ENCODE measurements at regions not wholly inside any gene's neighbourhood (a gene's known extent, or its start where the extent isn't known, plus 50 kb on each side); places are given as distances from the start of the nearest gene placed in this dataset.

GRCh38 chr13:104975272-104975671 is 1560.2 kb downstream of the EFNB2 start:
- no peaks in the 10 kb centered on the region for H3K36me3 ChIP-seq (ENCODE audit: control insufficient read depth, insufficient read depth, low read length)
- no peak overlapping the region for H3K9ac ChIP-seq (ENCODE audit: low read length)
- no peak overlapping the region for H3K4me3 ChIP-seq (ENCODE audit: low read length)
- no peaks in the 10 kb centered on the region for H3K4me1 ChIP-seq (ENCODE audit: control insufficient read depth, insufficient read depth, low read length)
- H3K27me3 ChIP-seq (ENCODE audit: control insufficient read depth, insufficient read depth, low read length) = no peaks in the 10 kb centered on the region
- H3K9me3 ChIP-seq (ENCODE audit: control insufficient read depth, low read length) = no peaks in the 10 kb centered on the region

GRCh38 chr13:104968876-104969275 is 1566.6 kb downstream of the EFNB2 start:
- Histone ChIP-seq H3K36me3 (ENCODE audit: control insufficient read depth, insufficient read depth, low read length) (no peaks in the 10 kb centered on the region), H3K27me3 (ENCODE audit: control insufficient read depth, insufficient read depth, low read length) (no peaks in the 10 kb centered on the region), H3K4me3 (ENCODE audit: low read length) (no peak overlapping the region), H3K4me1 (ENCODE audit: control insufficient read depth, insufficient read depth, low read length) (no peaks in the 10 kb centered on the region), H3K9me3 (ENCODE audit: control insufficient read depth, low read length) (no peaks in the 10 kb centered on the region), H3K9ac (ENCODE audit: low read length) (no peak overlapping the region)

GRCh38 chr13:104967836-104968630 is 1567.4 kb downstream of the EFNB2 start:
- no peaks in the 10 kb centered on the region for H3K4me1 ChIP-seq (ENCODE audit: control insufficient read depth, insufficient read depth, low read length)
- no peaks in the 10 kb centered on the region for H3K36me3 ChIP-seq (ENCODE audit: control insufficient read depth, insufficient read depth, low read length)
- H3K9me3 ChIP-seq (ENCODE audit: control insufficient read depth, low read length) = no peaks in the 10 kb centered on the region
- H3K27me3 ChIP-seq (ENCODE audit: control insufficient read depth, insufficient read depth, low read length) = no peaks in the 10 kb centered on the region
- H3K9ac ChIP-seq (ENCODE audit: low read length) = no peak overlapping the region
- H3K4me3 ChIP-seq (ENCODE audit: low read length) = no peak overlapping the region

GRCh38 chr13:104967376-104967775 is 1568.1 kb downstream of the EFNB2 start:
- Histone ChIP-seq H3K9ac (ENCODE audit: low read length) (no peak overlapping the region), H3K4me1 (ENCODE audit: control insufficient read depth, insufficient read depth, low read length) (no peaks in the 10 kb centered on the region), H3K36me3 (ENCODE audit: control insufficient read depth, insufficient read depth, low read length) (no peaks in the 10 kb centered on the region), H3K9me3 (ENCODE audit: control insufficient read depth, low read length) (no peaks in the 10 kb centered on the region), H3K27me3 (ENCODE audit: control insufficient read depth, insufficient read depth, low read length) (no peaks in the 10 kb centered on the region), H3K4me3 (ENCODE audit: low read length) (no peak overlapping the region)

- no peaks in the 10 kb centered on the region for H3K4me1 ChIP-seq (ENCODE audit: control insufficient read depth, insufficient read depth, low read length)
- no peaks in the 10 kb centered on the region for H3K36me3 ChIP-seq (ENCODE audit: control insufficient read depth, insufficient read depth, low read length)
- H3K27me3 ChIP-seq (ENCODE audit: control insufficient read depth, insufficient read depth, low read length) = no peaks in the 10 kb centered on the region
- no peak overlapping the region for H3K4me3 ChIP-seq (ENCODE audit: low read length)
- H3K9ac ChIP-seq (ENCODE audit: low read length) = no peak overlapping the region
- H3K9me3 ChIP-seq (ENCODE audit: control insufficient read depth, low read length) = no peaks in the 10 kb centered on the region
These were observed 1573.1 kb downstream of the EFNB2 start for GRCh38 chr13:104962411-104962810.

- no peaks in the 10 kb centered on the region for H3K27me3 ChIP-seq (ENCODE audit: control insufficient read depth, insufficient read depth, low read length)
- no peaks in the 10 kb centered on the region for H3K4me1 ChIP-seq (ENCODE audit: control insufficient read depth, insufficient read depth, low read length)
- H3K9me3 ChIP-seq (ENCODE audit: control insufficient read depth, low read length) = no peaks in the 10 kb centered on the region
- no peaks in the 10 kb centered on the region for H3K36me3 ChIP-seq (ENCODE audit: control insufficient read depth, insufficient read depth, low read length)
- H3K9ac ChIP-seq (ENCODE audit: low read length) = no peak overlapping the region
- H3K4me3 ChIP-seq (ENCODE audit: low read length) = no peak overlapping the region
These were observed 1574.2 kb downstream of the EFNB2 start for GRCh38 chr13:104961246-104961645.

- Histone ChIP-seq H3K9me3 (ENCODE audit: control insufficient read depth, low read length) (no peaks in the 10 kb centered on the region), H3K27me3 (ENCODE audit: control insufficient read depth, insufficient read depth, low read length) (no peaks in the 10 kb centered on the region)
These were observed 1581.3 kb downstream of the EFNB2 start for GRCh38 chr13:104954210-104954609.

GRCh38 chr13:104953588-104953987 is 1581.9 kb downstream of the EFNB2 start:
- H3K36me3 ChIP-seq (ENCODE audit: control insufficient read depth, insufficient read depth, low read length) = no peaks in the 10 kb centered on the region
- no peaks in the 10 kb centered on the region for H3K27me3 ChIP-seq (ENCODE audit: control insufficient read depth, insufficient read depth, low read length)
- H3K9ac ChIP-seq (ENCODE audit: low read length) = no peak overlapping the region
- no peaks in the 10 kb centered on the region for H3K9me3 ChIP-seq (ENCODE audit: control insufficient read depth, low read length)
- H3K4me1 ChIP-seq (ENCODE audit: control insufficient read depth, insufficient read depth, low read length) = no peaks in the 10 kb centered on the region
- no peak overlapping the region for H3K4me3 ChIP-seq (ENCODE audit: low read length)

More at GRCh38 chr13:104954210-104954609, 1581.3 kb downstream of the EFNB2 start:
- Histone ChIP-seq H3K4me3 (ENCODE audit: low read length) (no peak overlapping the region), H3K36me3 (ENCODE audit: control insufficient read depth, insufficient read depth, low read length) (no peaks in the 10 kb centered on the region), H3K4me1 (ENCODE audit: control insufficient read depth, insufficient read depth, low read length) (no peaks in the 10 kb centered on the region), H3K9ac (ENCODE audit: low read length) (no peak overlapping the region)

GRCh38 chr13:104949840-104950740 is 1585.4 kb downstream of the EFNB2 start:
- Histone ChIP-seq H3K4me3 (ENCODE audit: low read length) (no peak overlapping the region), H3K36me3 (ENCODE audit: control insufficient read depth, insufficient read depth, low read length) (no peaks in the 10 kb centered on the region), H3K9me3 (ENCODE audit: control insufficient read depth, low read length) (no peaks in the 10 kb centered on the region), H3K27me3 (ENCODE audit: control insufficient read depth, insufficient read depth, low read length) (no peaks in the 10 kb centered on the region), H3K9ac (ENCODE audit: low read length) (no peak overlapping the region), H3K4me1 (ENCODE audit: control insufficient read depth, insufficient read depth, low read length) (no peaks in the 10 kb centered on the region)

- no peaks in the 10 kb centered on the region for H3K27me3 ChIP-seq (ENCODE audit: control insufficient read depth, insufficient read depth, low read length)
- no peak overlapping the region for H3K4me3 ChIP-seq (ENCODE audit: low read length)
- H3K36me3 ChIP-seq (ENCODE audit: control insufficient read depth, insufficient read depth, low read length) = no peaks in the 10 kb centered on the region
- H3K4me1 ChIP-seq (ENCODE audit: control insufficient read depth, insufficient read depth, low read length) = no peaks in the 10 kb centered on the region
- no peak overlapping the region for H3K9ac ChIP-seq (ENCODE audit: low read length)
- H3K9me3 ChIP-seq (ENCODE audit: control insufficient read depth, low read length) = no peaks in the 10 kb centered on the region
These were observed 1591.3 kb downstream of the EFNB2 start for GRCh38 chr13:104944176-104944575.

GRCh38 chr13:104943331-104943730 is 1592.1 kb downstream of the EFNB2 start:
- H3K9ac ChIP-seq (ENCODE audit: low read length) = no peak overlapping the region
- H3K4me3 ChIP-seq (ENCODE audit: low read length) = no peak overlapping the region
- no peaks in the 10 kb centered on the region for H3K27me3 ChIP-seq (ENCODE audit: control insufficient read depth, insufficient read depth, low read length)
- H3K4me1 ChIP-seq (ENCODE audit: control insufficient read depth, insufficient read depth, low read length) = no peaks in the 10 kb centered on the region
- H3K9me3 ChIP-seq (ENCODE audit: control insufficient read depth, low read length) = no peaks in the 10 kb centered on the region
- H3K36me3 ChIP-seq (ENCODE audit: control insufficient read depth, insufficient read depth, low read length) = no peaks in the 10 kb centered on the region

- Histone ChIP-seq H3K36me3 (ENCODE audit: control insufficient read depth, insufficient read depth, low read length) (no peaks in the 10 kb centered on the region), H3K9me3 (ENCODE audit: control insufficient read depth, low read length) (no peaks in the 10 kb centered on the region), H3K4me1 (ENCODE audit: control insufficient read depth, insufficient read depth, low read length) (no peaks in the 10 kb centered on the region), H3K9ac (ENCODE audit: low read length) (no peak overlapping the region), H3K4me3 (ENCODE audit: low read length) (no peak overlapping the region), H3K27me3 (ENCODE audit: control insufficient read depth, insufficient read depth, low read length) (no peaks in the 10 kb centered on the region)
These were observed 1597.6 kb downstream of the EFNB2 start for GRCh38 chr13:104937881-104938280.
